Activated gamma-delta T cell treated with anti-CD3 and anti-CD28 coated beads, Interleukin-2, amount 50 U/mL, for 16 hours (primary cell): ENCODE measurements at regions not wholly inside any gene's neighbourhood (a gene's known extent, or its start where the extent isn't known, plus 50 kb on each side); places are given as distances from the start of the nearest gene placed in this dataset.
"Not testable (repeated sequence)": the region's sequence is repeated elsewhere in the genome, so short reads cannot be mapped to it uniquely, and the experiment has no call there.

Experiments
- DNase-seq: peaks from one replicate; pipeline ENCODE4 v3.0.0-alpha.2; 2020; ENCODE audit warnings: low read depth

- DNase-seq: not testable (repeated sequence)
These were observed 150.9 kb upstream of the TEX13D start for GRCh38 chrX:124181515-124181914.

GRCh38 chrX:124190440-124190839 lies 142.0 kb upstream of the TEX13D start:
- DNase-seq: no peak

DNA sequence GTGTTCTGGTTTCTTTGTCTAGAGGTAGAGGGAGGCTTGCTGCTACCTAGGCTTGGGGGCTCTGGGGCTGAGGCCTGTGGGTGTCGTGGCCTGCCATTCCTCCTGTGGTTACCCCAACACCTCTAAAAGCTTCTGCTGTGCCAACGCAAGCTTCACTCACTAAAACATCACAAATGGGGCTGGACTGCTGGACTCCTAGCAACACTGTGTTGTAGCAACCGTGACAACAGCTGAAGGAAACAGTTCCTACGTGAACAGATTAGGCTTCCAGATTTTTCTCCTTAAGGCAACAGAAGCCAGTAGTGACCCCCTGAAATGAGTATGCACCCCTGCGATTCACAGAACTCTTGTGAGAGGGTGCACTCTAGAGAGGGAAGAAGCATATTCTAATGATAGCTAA lies 138.3 kb upstream of the TEX13D start:
- DNase-seq: no peak

DNA sequence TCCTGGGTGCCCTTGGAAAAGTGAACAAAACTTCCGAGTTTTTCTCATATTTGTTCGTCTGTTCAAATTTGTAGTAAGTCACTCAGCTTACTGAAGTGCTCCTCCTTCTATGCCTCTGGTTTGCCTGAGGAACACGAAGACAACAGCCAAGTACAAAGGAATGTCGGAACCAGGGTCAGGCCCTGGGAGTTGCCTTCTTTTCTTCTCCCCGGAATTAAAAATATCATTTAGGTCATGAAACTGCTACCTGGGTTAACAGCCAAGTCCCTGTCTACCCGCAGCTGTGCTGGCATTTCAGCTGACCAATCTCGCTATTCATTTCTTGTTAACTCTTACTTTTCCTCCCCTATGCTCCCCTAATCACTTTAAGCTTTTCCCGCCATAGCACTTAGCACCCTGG lies 137.6 kb upstream of the TEX13D start:
- DNase-seq: no peak

DNA sequence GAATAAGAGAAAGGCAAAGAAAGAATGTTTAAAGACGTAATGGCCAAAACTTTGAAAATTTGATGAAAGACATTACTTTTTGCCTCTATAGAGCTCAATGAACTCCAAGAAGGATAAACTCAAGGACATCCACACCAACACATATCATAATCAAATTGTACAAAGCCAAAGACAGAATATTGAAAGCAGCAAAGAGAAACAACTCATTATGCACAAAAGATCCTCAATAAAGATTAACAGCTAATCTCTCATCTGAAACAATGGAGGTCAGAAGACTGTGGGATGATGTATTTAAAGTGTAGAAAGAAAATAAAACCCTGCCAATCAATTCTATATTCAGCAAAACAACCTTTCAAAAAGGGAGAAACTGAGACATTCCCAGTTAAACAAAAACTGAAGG lies 129.1 kb upstream of the TEX13D start:
- no peak for DNase-seq

DNA sequence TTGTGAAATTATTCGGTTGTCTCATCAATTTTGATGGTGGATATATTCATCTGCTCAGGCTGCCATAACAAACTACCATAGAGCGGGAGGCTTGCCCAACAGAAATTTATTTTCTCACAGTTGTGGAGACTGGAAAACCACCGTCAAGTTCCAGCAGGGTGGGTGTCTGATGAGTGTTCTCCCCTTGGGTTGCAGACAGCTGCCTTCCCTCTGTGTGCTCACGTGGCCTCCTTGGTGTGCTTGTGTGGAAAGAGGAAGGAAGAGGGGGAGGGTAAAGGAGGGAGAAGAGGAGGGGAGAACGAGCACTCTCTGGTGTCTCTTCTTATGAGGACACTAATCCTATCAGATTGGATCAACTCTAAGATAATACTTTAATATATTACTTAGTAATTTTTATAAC lies 123.8 kb upstream of the TEX13D start:
- no peak for DNase-seq

- DNase-seq: no peak
These were observed 122.5 kb upstream of the TEX13D start for GRCh38 chrX:124209792-124210576.

- DNase-seq: no peak
These were observed 121.0 kb upstream of the TEX13D start for GRCh38 chrX:124211312-124211942.

GRCh38 chrX:124212622-124213021 lies 119.8 kb upstream of the TEX13D start:
- DNase-seq: no peak

GRCh38 chrX:124215786-124216185 lies 116.7 kb upstream of the TEX13D start:
- no peak for DNase-seq

- no peak for DNase-seq
These were observed 115.9 kb upstream of the TEX13D start for GRCh38 chrX:124216396-124217115.

DNA sequence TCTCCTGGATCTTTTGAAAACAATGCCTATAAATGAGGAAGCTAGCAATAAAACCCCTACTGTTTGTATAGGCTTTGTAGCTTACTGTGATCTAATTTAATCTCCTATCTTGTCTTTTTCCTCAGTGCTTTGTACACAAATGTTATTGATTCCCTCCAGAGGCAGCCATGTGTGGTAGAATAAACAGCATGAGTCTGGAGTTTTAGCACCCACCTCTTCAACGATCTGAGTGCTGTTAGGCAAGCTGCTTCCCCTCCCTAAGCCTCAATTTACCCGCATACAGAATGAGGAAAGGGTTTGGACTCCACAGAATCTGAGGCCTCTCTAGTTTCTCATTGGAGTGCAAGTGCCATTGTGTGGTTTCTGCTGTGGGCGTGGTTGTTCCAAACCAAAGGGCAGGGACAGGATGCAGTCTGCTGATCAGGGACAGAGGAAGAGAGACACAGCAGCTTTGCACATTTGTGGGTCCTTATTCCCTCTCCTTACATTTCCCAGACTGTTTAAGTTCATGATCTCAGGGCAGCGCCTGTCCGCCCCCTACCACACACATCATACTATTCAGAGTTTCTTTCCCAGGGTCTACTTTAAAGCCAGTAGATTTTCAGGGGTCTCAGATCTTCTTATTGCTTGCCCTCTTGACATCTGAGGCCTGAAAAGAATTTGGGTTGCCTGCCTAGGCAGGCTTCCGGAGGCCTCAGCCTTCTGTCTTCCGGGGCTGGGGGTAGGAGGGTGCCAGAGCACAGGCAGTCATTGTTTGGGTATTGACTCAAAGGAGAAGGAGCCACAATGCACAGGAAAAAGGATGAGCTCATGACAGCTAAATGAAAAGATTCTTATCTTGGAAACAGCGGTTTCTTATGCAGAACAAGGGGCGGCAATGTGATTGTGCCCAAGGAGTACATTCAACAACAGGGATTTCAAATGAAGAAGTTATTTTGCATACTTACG lies 114.9 kb upstream of the TEX13D start:
- DNase-seq: peak; percentile 42

- DNase-seq: no peak
These were observed 108.9 kb upstream of the TEX13D start for GRCh38 chrX:124223524-124223923.

GRCh38 chrX:124224528-124224927 lies 107.9 kb upstream of the TEX13D start:
- no peak for DNase-seq

DNA sequence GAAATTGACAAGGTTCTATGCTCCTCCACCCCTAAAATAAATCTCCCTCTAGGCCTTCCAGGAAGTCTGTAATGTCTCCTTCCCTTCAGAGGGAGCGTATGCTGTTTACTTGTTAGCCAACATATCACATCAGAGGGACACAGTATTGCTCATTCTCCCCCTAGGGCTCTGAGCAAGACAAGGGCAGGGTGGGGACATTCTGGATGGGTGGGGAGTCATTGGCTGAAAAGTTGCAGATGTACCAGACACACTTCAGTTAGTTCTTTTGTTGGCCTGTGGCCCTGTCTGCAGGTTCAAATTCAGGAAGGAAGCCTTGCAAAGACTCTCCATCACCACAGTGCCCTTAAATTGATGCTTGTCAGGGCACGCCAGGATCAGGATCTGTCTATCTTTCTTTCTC lies 106.3 kb upstream of the TEX13D start:
- no peak for DNase-seq

DNA sequence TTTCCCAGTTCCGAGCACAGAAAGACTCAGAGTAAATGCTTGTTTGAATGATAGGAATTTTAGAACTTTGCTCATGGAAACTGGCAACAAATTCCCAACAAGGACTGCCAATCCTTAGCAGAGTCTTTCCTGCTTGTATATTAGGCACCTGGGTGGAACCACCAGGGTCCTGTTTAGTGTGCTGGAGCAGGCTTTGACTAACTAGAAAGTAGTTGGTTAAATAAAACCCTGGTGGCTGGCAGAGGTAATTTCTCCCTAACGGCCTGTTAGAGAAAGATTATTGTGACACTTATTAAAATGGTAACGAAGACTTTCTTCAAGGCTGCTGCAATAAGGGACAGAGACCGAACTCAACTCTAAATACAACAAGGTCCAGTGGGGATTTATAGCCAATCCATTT lies 103.6 kb upstream of the TEX13D start:
- DNase-seq: no peak

GRCh38 chrX:124229374-124229773 lies 103.1 kb upstream of the TEX13D start:
- DNase-seq: no peak

GRCh38 chrX:124230655-124231450 lies 101.6 kb upstream of the TEX13D start:
- DNase-seq: no peak

DNA sequence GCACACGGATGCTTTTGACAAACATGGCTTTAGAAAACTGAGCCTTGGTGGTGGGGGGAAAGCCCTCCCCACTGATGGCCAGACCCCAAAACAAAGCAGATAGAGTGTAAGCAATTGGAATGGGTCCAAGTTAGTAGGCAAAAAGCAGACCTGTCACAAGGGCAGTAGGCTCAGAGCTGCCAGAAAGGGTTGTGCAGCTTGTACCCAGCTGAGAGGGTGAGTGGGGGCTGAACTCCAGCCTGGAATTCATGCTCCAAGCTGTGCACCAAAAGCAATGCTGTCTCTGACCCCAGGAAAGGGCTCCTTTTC lies 101.1 kb upstream of the TEX13D start:
- DNase-seq: no peak

- DNase-seq: no peak
These were observed 99.8 kb upstream of the TEX13D start for GRCh38 chrX:124232523-124233201.

GRCh38 chrX:124234348-124234747 lies 98.1 kb upstream of the TEX13D start:
- DNase-seq: no peak
